Tibial nerve (tissue), 3 donors: ENCODE measurements at regions not wholly inside any gene's neighbourhood (a gene's known extent, or its start where the extent isn't known, plus 50 kb on each side); places are given as distances from the start of the nearest gene placed in this dataset.

ENCODE experiments used
- CTCF ChIP-seq, 5 experiments: fragments of 200-600 bp in 3 of 5; fragments of 450-650 bp in 2 of 5; sonication (generic) in 3 of 5; IDR thresholded peaks; one replicate each; pipeline ENCODE4 v1.5.1; 2016 to 2019; ENCODE audit warnings: antibody characterized with exemption in 5 of 5, mild to moderate bottlenecking in 3 of 5, moderate library complexity in 2 of 5
- POLR2A ChIP-seq, 2 donors: fragments of 450-650 bp; IDR thresholded peaks; one replicate each; pipeline ENCODE4 v1.6.1; 2017; ENCODE audit warnings: antibody characterized with exemption in 2 of 2, mild to moderate bottlenecking in 2 of 2, moderate library complexity in 2 of 2

- TF ChIP-seq CTCF (IDR thresholded peaks at IDR 0.05) = no peak
- TF ChIP-seq POLR2A (IDR thresholded peaks at IDR 0.05) = no peak
Observed at GRCh38 chr14:104509673-104510072, 69.9 kb upstream of the C14orf180 start.
